H1 (cell line): ENCODE measurements at regions not wholly inside any gene's neighbourhood (a gene's known extent, or its start where the extent isn't known, plus 50 kb on each side); places are given as distances from the start of the nearest gene placed in this dataset.

ENCODE experiments used
- CTCF ChIA-PET: fragments of 300-600 bp; sonication (Branson Sonifier 250); formaldehyde crosslinking; loops from one replicate; lab custom pipeline; 2021; ENCODE audit not compliant: partially characterized antibody; lab: Charles Lee
- POLR2A ChIA-PET: fragments of 300-600 bp; sonication (Branson Sonifier 250); formaldehyde crosslinking; loops from one replicate; lab custom pipeline; 2021; ENCODE audit warnings: inconsistent platforms; ENCODE audit not compliant: partially characterized antibody; lab: Charles Lee
- DNase-seq, 2 experiments: peaks; one replicate each; pipeline versions ENCODE4 v3.0.0 to v3.0.0-alpha.2; 2010 to 2022; ENCODE audit warnings: low spot score in 2 of 2, low read depth in 1 of 2, mixed read lengths in 1 of 2
- FAIRE-seq: peaks from 2 replicates; lab custom pipeline; 2011; peaks lifted over from hg19 to GRCh38; lab: Jason Lieb, UNC
- H2AFZ ChIP-seq: 2 replicates; pipeline ENCODE4 v1.8.1; 2012; ENCODE audit warnings: low read length, inconsistent platforms
- H2AK5ac ChIP-seq: 2 replicates; pipeline ENCODE4 v1.6.1; 2013; ENCODE audit warnings: low read depth, low read length
- H2BK120ac ChIP-seq: replicated peaks from 2 replicates; pipeline ENCODE3; 2013; ENCODE audit warnings: low read depth, low read length, inconsistent platforms
- H2BK12ac ChIP-seq: 2 replicates; pipeline ENCODE4 v1.6.1; 2013; ENCODE audit warnings: low read depth, low read length
- H2BK15ac ChIP-seq: 2 replicates; pipeline ENCODE4 v1.6.1; 2013; ENCODE audit warnings: low read length
- H2BK20ac ChIP-seq: 2 replicates; pipeline ENCODE4 v1.6.1; 2013; ENCODE audit warnings: low read length
- H2BK5ac ChIP-seq: 2 replicates; pipeline ENCODE4 v1.6.1; 2013; ENCODE audit warnings: low read depth, low read length
- H3K14ac ChIP-seq: 2 replicates; pipeline ENCODE4 v1.6.1; 2013; ENCODE audit warnings: inconsistent platforms; ENCODE audit not compliant: insufficient read length
- H3K18ac ChIP-seq: 2 replicates; pipeline ENCODE4 v1.6.1; 2013; ENCODE audit warnings: low read length; ENCODE audit errors: extremely low read depth
- H3K23ac ChIP-seq: 2 replicates; pipeline ENCODE4 v1.6.1; 2013; ENCODE audit warnings: inconsistent platforms; ENCODE audit not compliant: insufficient read length
- H3K23me2 ChIP-seq: 2 replicates; pipeline ENCODE4 v1.6.1; 2013; ENCODE audit warnings: low read depth, low read length
- H3K27ac ChIP-seq: 2 replicates; pipeline ENCODE4 v1.6.1; 2011; ENCODE audit warnings: low read depth, low read length, inconsistent platforms
- H3K27me3 ChIP-seq, 4 experiments: replicated peaks in 1 of 4; 1 replicate in 1 of 4; 2 replicates in 3 of 4; pipeline versions ENCODE4 v1.6.1 to v1.8.1; 2011 to 2013; ENCODE audit warnings: low read length in 3 of 4, mild to moderate bottlenecking in 3 of 4, inconsistent platforms in 2 of 4, mixed read lengths in 2 of 4, moderate library complexity in 1 of 4; ENCODE audit not compliant: control insufficient read depth in 3 of 4, insufficient read depth in 3 of 4; ENCODE audit errors: extremely low read depth in 1 of 4
- H3K36me3 ChIP-seq, 4 experiments: 2 replicates each; pipeline versions ENCODE4 v1.6.1 to v1.8.1; 2011 to 2013; ENCODE audit warnings: mild to moderate bottlenecking in 4 of 4, low read length in 3 of 4, moderate library complexity in 2 of 4, control low read depth in 1 of 4, inconsistent platforms in 1 of 4; ENCODE audit not compliant: insufficient read depth in 4 of 4, control insufficient read depth in 2 of 4
- H3K4ac ChIP-seq: replicated peaks from 2 replicates; pipeline ENCODE3; 2013; ENCODE audit warnings: low read length, low read depth, mixed read lengths, inconsistent platforms; ENCODE audit not compliant: insufficient read length
- H3K4me1 ChIP-seq, 4 experiments: replicated peaks in 1 of 4; 1 replicate in 1 of 4; 2 replicates in 3 of 4; pipeline versions ENCODE4 v1.6.1 to v1.8.1; 2011 to 2013; ENCODE audit warnings: low read length in 3 of 4, inconsistent platforms in 2 of 4, mixed read lengths in 1 of 4; ENCODE audit not compliant: insufficient read depth in 4 of 4, control insufficient read depth in 3 of 4
- H3K4me2 ChIP-seq, 2 experiments: 2 replicates each; pipeline versions ENCODE4 v1.6.1 to v1.8.1; 2011 to 2013; ENCODE audit warnings: low read depth in 2 of 2, low read length in 2 of 2, control low read depth in 1 of 2, inconsistent platforms in 1 of 2, mild to moderate bottlenecking in 1 of 2; ENCODE audit not compliant: insufficient read depth in 1 of 2
- H3K4me3 ChIP-seq, 4 experiments: fragments of 200-600, 300-600 bp in 1 of 4; sonication (generic), shearing (Covaris generic), sonication (Bioruptor Twin) in 1 of 4; 2 replicates each; pipeline versions ENCODE4 v1.5.1 to v1.8.1; 2011 to 2016; ENCODE audit warnings: low read length in 4 of 4, low read depth in 3 of 4, control low read depth in 2 of 4, inconsistent platforms in 2 of 4, mild to moderate bottlenecking in 2 of 4, mixed read lengths in 1 of 4, moderate library complexity in 1 of 4; ENCODE audit not compliant: insufficient read depth in 2 of 4; ENCODE audit errors: extremely low read depth in 1 of 4
- H3K56ac ChIP-seq: replicated peaks from 2 replicates; pipeline ENCODE3; 2013; ENCODE audit warnings: low read depth, mild to moderate bottlenecking, mixed read lengths, low read length, inconsistent platforms; ENCODE audit not compliant: insufficient read length
- H3K79me1 ChIP-seq: 2 replicates; pipeline ENCODE4 v1.6.1; 2013; ENCODE audit warnings: low read depth, low read length, control low read depth
- H3K79me2 ChIP-seq, 2 experiments: 2 replicates each; pipeline versions ENCODE4 v1.6.1 to v1.8.1; 2012 to 2013; ENCODE audit warnings: low read length in 2 of 2, mild to moderate bottlenecking in 2 of 2, inconsistent platforms in 1 of 2; ENCODE audit not compliant: insufficient read depth in 2 of 2, control insufficient read depth in 1 of 2
- H3K9ac ChIP-seq, 4 experiments: replicated peaks in 1 of 4; 1 replicate in 1 of 4; 2 replicates in 3 of 4; pipeline versions ENCODE4 v1.6.1 to v1.8.1; 2011 to 2013; ENCODE audit warnings: low read depth in 3 of 4, low read length in 3 of 4, control low read depth in 2 of 4, mild to moderate bottlenecking in 2 of 4, moderate library complexity in 2 of 4, inconsistent platforms in 1 of 4; ENCODE audit errors: extremely low read depth in 1 of 4
- H3K9me3 ChIP-seq, 2 experiments: 2 replicates each; pipeline versions ENCODE4 v1.6.1 to v1.8.1; 2012 to 2013; ENCODE audit warnings: mild to moderate bottlenecking in 2 of 2, moderate library complexity in 2 of 2, control low read depth in 1 of 2, inconsistent platforms in 1 of 2, low read depth in 1 of 2, low read length in 1 of 2, mixed read lengths in 1 of 2; ENCODE audit not compliant: insufficient read depth in 2 of 2
- H4K20me1 ChIP-seq, 2 experiments: replicated peaks in 1 of 2; 2 replicates each; pipeline versions ENCODE3 to v1.8.1; 2011 to 2013; ENCODE audit warnings: inconsistent platforms in 2 of 2, low read length in 2 of 2, mild to moderate bottlenecking in 1 of 2; ENCODE audit not compliant: insufficient read depth in 2 of 2, control insufficient read depth in 1 of 2
- H4K5ac ChIP-seq: 2 replicates; pipeline ENCODE4 v1.6.1; 2013; ENCODE audit warnings: low read length, low read depth, mixed read lengths, inconsistent platforms; ENCODE audit not compliant: insufficient read length
- H4K8ac ChIP-seq: 2 replicates; pipeline ENCODE4 v1.8.0; 2013; ENCODE audit warnings: mild to moderate bottlenecking, moderate library complexity, low read length, inconsistent platforms; ENCODE audit not compliant: insufficient read depth; ENCODE audit errors: extremely low read depth
- H4K91ac ChIP-seq: replicated peaks from 2 replicates; pipeline ENCODE3; 2013; ENCODE audit warnings: low read length, mixed read lengths, inconsistent platforms; ENCODE audit not compliant: insufficient read length
- ASH2L ChIP-seq: fragments of 200-600, 300-600 bp; sonication (generic); IDR thresholded peaks from one replicate; pipeline ENCODE4 v1.7.1; 2017; ENCODE audit warnings: low read length
- ATF3 ChIP-seq: IDR thresholded peaks from 2 replicates; pipeline ENCODE4 v1.6.1; 2011; ENCODE audit warnings: low read depth, mild to moderate bottlenecking, low read length; ENCODE audit not compliant: insufficient read depth
- EGR1 ChIP-seq: IDR thresholded peaks from 2 replicates; pipeline ENCODE4 v1.6.1; 2011; ENCODE audit warnings: low read depth, low read length, borderline replicate concordance
- JUN ChIP-seq: IDR thresholded peaks from 2 replicates; pipeline ENCODE4 v1.6.1; 2011; ENCODE audit warnings: low read depth, mild to moderate bottlenecking, improper control_type of control experiment, low read length
- NRF1 ChIP-seq: IDR thresholded peaks from 2 replicates; pipeline ENCODE4 v1.6.1; 2011; ENCODE audit warnings: mild to moderate bottlenecking, low read depth, low read length, improper control_type of control experiment
- RBBP5 ChIP-seq: IDR thresholded peaks from 2 replicates; pipeline ENCODE4 v1.7.1; 2012; ENCODE audit warnings: low read depth, mild to moderate bottlenecking, inconsistent platforms, low read length, moderate library complexity, borderline replicate concordance
- RNF2 ChIP-seq: fragments of 200-900, 300-1000 bp; sonication (generic); IDR thresholded peaks from 2 replicates; pipeline ENCODE4 v1.7.1; 2016; ENCODE audit warnings: borderline replicate concordance, low read depth, mild to moderate bottlenecking, antibody characterized with exemption, low read length; ENCODE audit not compliant: poor library complexity, severe bottlenecking; ENCODE audit errors: missing control alignments
- TAF1 ChIP-seq: IDR thresholded peaks from 2 replicates; pipeline ENCODE4 v1.6.1; 2011; ENCODE audit warnings: mild to moderate bottlenecking, low read depth, low read length
- TBP ChIP-seq: IDR thresholded peaks from 2 replicates; pipeline ENCODE4 v1.6.1; 2011; ENCODE audit warnings: low read depth, low read length, improper control_type of control experiment
- TEAD4 ChIP-seq: IDR thresholded peaks from 2 replicates; pipeline ENCODE4 v1.6.1; 2012; ENCODE audit warnings: low read depth, low read length, inconsistent platforms, mixed read lengths
- ZNF274 ChIP-seq: IDR thresholded peaks from 2 replicates; pipeline ENCODE4 v1.7.0; 2012; ENCODE audit warnings: low read length, borderline replicate concordance; ENCODE audit errors: extremely low read depth
- WGBS, 2 experiments: shearing (Covaris generic) in 1 of 2; methylation state at CpG; one replicate each; pipeline versions ENCODE4 v1.1.6 to v1.1.7; 2013 to 2015; ENCODE audit warnings: low lambda C conversion rate in 2 of 2, mixed read lengths in 2 of 2, inconsistent platforms in 1 of 2, low coverage in 1 of 2, missing lambda C conversion rate in 1 of 2; ENCODE audit not compliant: insufficient replicate concordance in 2 of 2, insufficient coverage in 1 of 2, insufficient read length in 1 of 2; ENCODE audit errors: extremely low coverage in 1 of 2, missing lambda C conversion rate in 1 of 2; 5-methylcytosine and 5-hydroxymethylcytosine counted together

GRCh38 chr3:152638707-152639450 lies 196.1 kb upstream of the P2RY1 start:
- FAIRE-seq (no peak), DNase-seq (no peak)
- no peak overlapping the region; the same call in 1 of the 2 replicates for H2BK12ac ChIP-seq
- ChIA-PET CTCF (interaction anchor here (0.6 kb wide), 1 partner anchor 1885 kb away, joined by 3 read pairs; no protein-coding TSS in a partner anchor), POLR2A (no interaction called here)
- no peak overlapping the region for H3K4me3 ChIP-seq
- no peaks in the 10 kb centered on the region for H3K79me1 ChIP-seq
- H2BK20ac ChIP-seq: no peak overlapping the region
- no peak overlapping the region for H4K91ac ChIP-seq
- H4K5ac ChIP-seq: no peak overlapping the region
- no peak overlapping the region for H2AK5ac ChIP-seq
- H2BK15ac ChIP-seq: no peak overlapping the region
- no peak overlapping the region for H3K27ac ChIP-seq
- H3K4ac ChIP-seq: no peak overlapping the region
- H2BK120ac ChIP-seq: no peak overlapping the region
- no peak overlapping the region for H3K4me2 ChIP-seq
- H3K23ac ChIP-seq: no peak overlapping the region
- no peak overlapping the region for H2BK5ac ChIP-seq
- H3K79me2 ChIP-seq: no peaks in the 10 kb centered on the region
- no peak overlapping the region for H2AFZ ChIP-seq
- H4K20me1 ChIP-seq: no peaks in the 10 kb centered on the region
- H3K27me3 ChIP-seq: no peaks in the 10 kb centered on the region
- H3K4me1 ChIP-seq: no peaks in the 10 kb centered on the region
- WGBS, 2 experiments: 90% methylated on average over 8 of the region's 8 CpGs; no CpG with 5 or more reads in 1 of the 2 experiments
- H3K14ac ChIP-seq: no peak overlapping the region
- H3K9ac ChIP-seq: no peak overlapping the region
- H3K23me2 ChIP-seq: no peaks in the 10 kb centered on the region
- no peak overlapping the region for H3K18ac ChIP-seq
- H4K8ac ChIP-seq: no peak overlapping the region
- no peaks in the 10 kb centered on the region for H3K9me3 ChIP-seq
- no peaks in the 10 kb centered on the region for H3K36me3 ChIP-seq
- H3K56ac ChIP-seq: no peak overlapping the region
- TF ChIP-seq TAF1: no peak
- no peak for TF ChIP-seq ASH2L
- no peak for TF ChIP-seq RBBP5
- TF ChIP-seq JUN: no peak
- no peak for TF ChIP-seq EGR1
- TF ChIP-seq TBP: no peak
- no peak for TF ChIP-seq TEAD4
- no peak for TF ChIP-seq RNF2
- no peak for TF ChIP-seq ATF3
- no peak for TF ChIP-seq NRF1
- TF ChIP-seq ZNF274: no peak
